DOHH2 (cell line): ENCODE measurements at regions not wholly inside any gene's neighbourhood (a gene's known extent, or its start where the extent isn't known, plus 50 kb on each side); places are given as distances from the start of the nearest gene placed in this dataset.

Source experiments
- H3F3A ChIP-seq: fragments of 200-600 bp; sonication (generic), shearing (Covaris generic); 2 replicates; pipeline ENCODE4 v1.6.0; 2016; ENCODE audit warnings: antibody characterized with exemption, mild to moderate bottlenecking; ENCODE audit not compliant: control insufficient read depth, insufficient read depth
- H3K27ac ChIP-seq: fragments of 200-600 bp; sonication (generic); 2 replicates; pipeline ENCODE4 v1.5.1; 2014; ENCODE audit warnings: low read depth, mild to moderate bottlenecking, low read length, moderate library complexity
- H3K27me3 ChIP-seq: fragments of 200-600 bp; sonication (generic); 2 replicates; pipeline ENCODE4 v1.6.1; 2014; ENCODE audit warnings: mild to moderate bottlenecking, low read length, mixed read lengths; ENCODE audit not compliant: control insufficient read depth
- H3K36me3 ChIP-seq: fragments of 200-600 bp; sonication (generic); 2 replicates; pipeline ENCODE4 v1.6.1; 2014; ENCODE audit warnings: mild to moderate bottlenecking, low read length, moderate library complexity, mixed read lengths; ENCODE audit not compliant: control insufficient read depth
- H3K4me1 ChIP-seq: fragments of 200-600 bp; sonication (generic); 2 replicates; pipeline ENCODE4 v1.6.1; 2014; ENCODE audit warnings: mild to moderate bottlenecking, low read length, mixed read lengths; ENCODE audit not compliant: control insufficient read depth
- H3K4me2 ChIP-seq: fragments of 200-600 bp; sonication (generic); 2 replicates; pipeline ENCODE4 v1.6.0; 2014; ENCODE audit warnings: mild to moderate bottlenecking, low read length, moderate library complexity
- H3K4me3 ChIP-seq: fragments of 200-600 bp; sonication (generic); 2 replicates; pipeline ENCODE4 v1.5.1; 2014; ENCODE audit warnings: mild to moderate bottlenecking, low read length, mixed read lengths
- H3K79me2 ChIP-seq: fragments of 200-600 bp; sonication (generic); 2 replicates; pipeline ENCODE4 v1.6.1; 2014; ENCODE audit warnings: mild to moderate bottlenecking, low read length, mixed read lengths; ENCODE audit not compliant: control insufficient read depth
- H3K9me2 ChIP-seq: fragments of 200-600 bp; sonication (generic); replicated peaks from 2 replicates; pipeline ENCODE4 v1.6.1; 2014; ENCODE audit warnings: mild to moderate bottlenecking, low read length, mixed read lengths; ENCODE audit not compliant: control insufficient read depth
- H3K9me3 ChIP-seq: fragments of 200-600 bp; sonication (generic); 2 replicates; pipeline ENCODE4 v1.6.1; 2014; ENCODE audit warnings: antibody characterized with exemption, low read length, mixed read lengths; ENCODE audit not compliant: control insufficient read depth, insufficient read depth
- H4K20me1 ChIP-seq: fragments of 200-600 bp; sonication (generic); 2 replicates; pipeline ENCODE4 v1.6.0; 2014; ENCODE audit warnings: low read depth, mild to moderate bottlenecking, antibody characterized with exemption, low read length, moderate library complexity; ENCODE audit not compliant: control insufficient read depth, insufficient read depth
- CTCF ChIP-seq: fragments of 200-600 bp; sonication (generic); IDR thresholded peaks from one replicate; pipeline ENCODE4 v1.5.1; 2014; ENCODE audit warnings: antibody characterized with exemption, mild to moderate bottlenecking, low read depth, low read length; ENCODE audit not compliant: poor library complexity, severe bottlenecking
- EZH2phosphoT487 ChIP-seq: fragments of 200-600 bp; sonication (generic); IDR thresholded peaks from 2 replicates; pipeline ENCODE4 v1.6.1; 2017; ENCODE audit warnings: borderline replicate concordance, mild to moderate bottlenecking, antibody characterized with exemption, low read length, moderate library complexity, mixed read lengths

- Histone ChIP-seq H3F3A (no peaks in the 10 kb centered on the region), H3K4me1 (no peaks in the 10 kb centered on the region), H3K27me3 (no peaks in the 10 kb centered on the region), H3K79me2 (no peaks in the 10 kb centered on the region), H3K4me2 (no peak overlapping the region), H3K9me2 (no peaks in the 10 kb centered on the region), H3K27ac (no peak overlapping the region), H3K36me3 (no peaks in the 10 kb centered on the region), H4K20me1 (no peaks in the 10 kb centered on the region), H3K9me3 (no peaks in the 10 kb centered on the region), H3K4me3 (no peak overlapping the region)
- TF ChIP-seq CTCF (no peak), EZH2phosphoT487 (no peak)
These were observed 245.9 kb downstream of the HS3ST1 start for GRCh38 chr4:11182586-11183355.

GRCh38 chr4:11182031-11182430 lies 246.7 kb downstream of the HS3ST1 start:
- no peaks in the 10 kb centered on the region for H3K4me1 ChIP-seq
- no peaks in the 10 kb centered on the region for H3K27me3 ChIP-seq
- H3F3A ChIP-seq = no peaks in the 10 kb centered on the region
- no peaks in the 10 kb centered on the region for H3K36me3 ChIP-seq
- H3K4me2 ChIP-seq = no peak overlapping the region
- H3K4me3 ChIP-seq = no peak overlapping the region
- no peak for TF ChIP-seq CTCF
- TF ChIP-seq EZH2phosphoT487 = no peak
- no peaks in the 10 kb centered on the region for H3K79me2 ChIP-seq
- H3K27ac ChIP-seq = no peak overlapping the region
- no peaks in the 10 kb centered on the region for H4K20me1 ChIP-seq
- H3K9me2 ChIP-seq = no peaks in the 10 kb centered on the region
- no peaks in the 10 kb centered on the region for H3K9me3 ChIP-seq

GRCh38 chr4:11179796-11180195 lies 248.9 kb downstream of the HS3ST1 start:
- Histone ChIP-seq H3K4me2 (no peak overlapping the region), H3K9me2 (no peaks in the 10 kb centered on the region), H3K79me2 (no peaks in the 10 kb centered on the region), H3K4me1 (no peaks in the 10 kb centered on the region), H3K4me3 (no peak overlapping the region), H3F3A (no peaks in the 10 kb centered on the region), H3K27me3 (no peaks in the 10 kb centered on the region), H3K27ac (no peak overlapping the region), H3K36me3 (no peaks in the 10 kb centered on the region), H3K9me3 (no peaks in the 10 kb centered on the region), H4K20me1 (no peaks in the 10 kb centered on the region)
- TF ChIP-seq CTCF (no peak), EZH2phosphoT487 (no peak)
